GM23248 (cell line): ENCODE measurements at regions not wholly inside any gene's neighbourhood (a gene's known extent, or its start where the extent isn't known, plus 50 kb on each side); places are given as distances from the start of the nearest gene placed in this dataset.

Source experiments
- DNase-seq: peaks from one replicate; pipeline ENCODE4 v3.0.0-alpha.2; 2015
- H2AFZ ChIP-seq: fragments of 200-600 bp; sonication (generic); 2 replicates; pipeline ENCODE4 v1.6.1; 2016; ENCODE audit warnings: antibody characterized with exemption
- H3F3A ChIP-seq: fragments of 200-600 bp; sonication (generic); 2 replicates; pipeline ENCODE4 v1.6.1; 2016; ENCODE audit warnings: mild to moderate bottlenecking, antibody characterized with exemption, mixed run types; ENCODE audit not compliant: insufficient read depth
- H3K27ac ChIP-seq: fragments of 200-600 bp; sonication (generic); 2 replicates; pipeline ENCODE4 v1.5.1; 2016; ENCODE audit warnings: mild to moderate bottlenecking
- H3K27me3 ChIP-seq: fragments of 200-600 bp; sonication (generic); replicated peaks from 2 replicates; pipeline ENCODE4 v1.6.1; 2016; ENCODE audit warnings: mild to moderate bottlenecking; ENCODE audit not compliant: insufficient read depth
- H3K36me3 ChIP-seq: fragments of 200-600 bp; sonication (generic); 2 replicates; pipeline ENCODE4 v1.6.1; 2016; ENCODE audit warnings: low read depth, mild to moderate bottlenecking
- H3K4me1 ChIP-seq: fragments of 200-600 bp; sonication (generic); 2 replicates; pipeline ENCODE4 v1.6.1; 2016; ENCODE audit warnings: mild to moderate bottlenecking; ENCODE audit not compliant: insufficient read depth
- H3K4me2 ChIP-seq: fragments of 200-600 bp; sonication (generic); one replicate; pipeline ENCODE4 v1.6.1; 2016; ENCODE audit warnings: mild to moderate bottlenecking; ENCODE audit not compliant: unreplicated experiment
- H3K4me3 ChIP-seq: fragments of 200-600 bp; sonication (generic); 2 replicates; pipeline ENCODE4 v1.5.1; 2016; ENCODE audit warnings: mild to moderate bottlenecking
- H3K79me2 ChIP-seq: fragments of 200-600 bp; sonication (generic); 2 replicates; pipeline ENCODE4 v1.6.1; 2016; ENCODE audit warnings: mild to moderate bottlenecking; ENCODE audit not compliant: insufficient read depth
- H3K9ac ChIP-seq: fragments of 200-600 bp; sonication (generic); 2 replicates; pipeline ENCODE4 v1.6.1; 2016; ENCODE audit warnings: mild to moderate bottlenecking
- H3K9me2 ChIP-seq: fragments of 200-600 bp; sonication (generic); 2 replicates; pipeline ENCODE4 v1.6.1; 2016; ENCODE audit warnings: mixed run types, mild to moderate bottlenecking, moderate library complexity; ENCODE audit not compliant: insufficient read depth
- H3K9me3 ChIP-seq: fragments of 200-600 bp; sonication (generic); one replicate; pipeline ENCODE4 v1.6.1; 2017; ENCODE audit warnings: low read depth
- H4K20me1 ChIP-seq: fragments of 200-600 bp; sonication (generic); 2 replicates; pipeline ENCODE4 v1.6.0; 2016; ENCODE audit not compliant: insufficient read depth
- EZH2 ChIP-seq: fragments of 200-600 bp; sonication (generic); IDR thresholded peaks from 2 replicates; pipeline ENCODE4 v1.6.1; 2018; ENCODE audit warnings: antibody characterized with exemption, mild to moderate bottlenecking; ENCODE audit not compliant: insufficient read depth, poor library complexity, severe bottlenecking
- EZH2phosphoT487 ChIP-seq: fragments of 200-600 bp; sonication (generic); IDR thresholded peaks from 2 replicates; pipeline ENCODE4 v1.6.1; 2018; ENCODE audit warnings: antibody characterized with exemption, moderate library complexity, mild to moderate bottlenecking, low read depth; ENCODE audit not compliant: insufficient read depth
- WGBS, 2 experiments: methylation state at CpG; one replicate each; pipeline ENCODE4 v1.1.6; 2015 to 2017; ENCODE audit warnings: low lambda C conversion rate in 2 of 2, low coverage in 1 of 2; ENCODE audit errors: missing lambda C conversion rate in 2 of 2; 5-methylcytosine and 5-hydroxymethylcytosine counted together
- in situ Hi-C: fragments of 300-500 bp; cut with MboI; formaldehyde crosslinking; loops from 2 replicates; pipeline ENCODE4 v1.15.0; 2020

DNA sequence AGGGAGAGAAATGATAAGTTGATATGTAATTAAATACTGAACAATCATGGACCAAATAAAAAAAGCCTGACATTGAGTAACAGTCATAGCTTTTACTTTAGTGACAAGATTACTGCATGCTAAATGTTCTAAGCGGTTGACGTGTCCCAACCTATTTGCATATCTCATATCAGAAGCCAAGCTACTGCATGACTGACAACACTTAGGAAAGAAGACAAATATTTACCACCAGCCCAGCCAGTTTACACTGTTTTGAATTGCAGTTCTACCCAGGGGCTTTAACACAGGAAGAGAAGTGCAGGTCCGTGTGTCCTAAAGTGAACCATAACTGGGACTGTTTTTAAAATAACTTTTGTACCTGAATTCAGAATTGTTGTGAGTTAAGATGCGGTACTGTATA lies 219.9 kb downstream of the PRDM9 start:
- H3K27me3 ChIP-seq = no peaks in the 10 kb centered on the region
- H3K4me3 ChIP-seq = no peak overlapping the region
- no peak overlapping the region for H3K4me2 ChIP-seq
- 41 to 51% methylated on average over 4 of the region's 4 CpGs for WGBS, 2 experiments
- H3K9ac ChIP-seq = no peak overlapping the region
- H3K79me2 ChIP-seq = no peaks in the 10 kb centered on the region
- H3F3A ChIP-seq = no peaks in the 10 kb centered on the region
- H3K36me3 ChIP-seq = no peaks in the 10 kb centered on the region
- H3K9me3 ChIP-seq = no peaks in the 10 kb centered on the region
- H3K27ac ChIP-seq = no peak overlapping the region
- no peaks in the 10 kb centered on the region for H4K20me1 ChIP-seq
- no peaks in the 10 kb centered on the region for H3K4me1 ChIP-seq
- in situ Hi-C loops = no loop called here
- H3K9me2 ChIP-seq = no peaks in the 10 kb centered on the region
- no peak overlapping the region for H2AFZ ChIP-seq
- no peak for TF ChIP-seq EZH2phosphoT487
- no peak for TF ChIP-seq EZH2
- DNase-seq = no peak

DNA sequence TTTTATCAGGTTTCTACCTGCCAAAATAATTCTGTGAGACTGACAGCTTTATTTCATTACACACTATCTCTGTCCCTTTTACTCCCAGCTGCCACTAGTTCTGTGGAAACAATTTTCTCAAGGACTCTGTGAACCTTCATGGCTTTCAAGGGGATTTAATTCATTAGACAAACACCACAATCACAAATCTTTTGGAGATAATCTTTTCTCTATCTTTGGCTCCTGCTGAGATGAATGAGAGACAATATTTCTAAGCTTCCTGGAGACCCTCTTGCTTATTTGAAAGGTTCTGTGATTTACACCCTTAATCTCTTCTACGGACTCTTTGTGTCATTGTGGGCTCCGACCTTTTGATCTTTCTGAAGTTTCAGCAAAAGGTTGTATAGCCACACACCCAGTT lies 222.6 kb downstream of the PRDM9 start:
- in situ Hi-C loops = no loop called here
- H3K36me3 ChIP-seq = no peaks in the 10 kb centered on the region
- TF ChIP-seq EZH2 = no peak
- no peak for TF ChIP-seq EZH2phosphoT487

DNA sequence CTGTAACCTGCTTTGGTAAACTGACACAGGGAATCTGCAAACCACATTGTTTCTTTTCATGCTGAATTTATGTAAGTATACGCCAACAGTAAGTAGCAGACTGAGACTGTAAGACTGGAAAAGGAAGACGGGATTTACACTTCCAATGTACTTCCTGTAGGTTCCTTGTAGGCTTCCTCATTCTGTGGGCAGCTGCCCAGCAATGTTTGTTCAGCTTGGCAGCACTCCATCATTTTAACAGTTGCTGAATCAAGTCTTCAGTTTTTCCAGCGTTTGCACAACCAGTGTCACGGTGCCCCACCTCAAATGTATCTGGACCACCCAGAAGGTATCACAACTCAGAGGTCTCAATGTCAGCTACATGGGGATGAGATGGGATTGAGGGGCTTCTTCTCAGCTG lies 232.6 kb downstream of the PRDM9 start:
- Histone ChIP-seq H3K4me3 (no peak overlapping the region), H3F3A (no peaks in the 10 kb centered on the region), H2AFZ (no peak overlapping the region), H4K20me1 (no peaks in the 10 kb centered on the region), H3K9me2 (no peaks in the 10 kb centered on the region), H3K36me3 (no peaks in the 10 kb centered on the region), H3K9me3 (no peaks in the 10 kb centered on the region), H3K4me2 (no peak overlapping the region), H3K27me3 (no peaks in the 10 kb centered on the region), H3K4me1 (no peaks in the 10 kb centered on the region), H3K9ac (no peak overlapping the region), H3K27ac (no peak overlapping the region), H3K79me2 (no peaks in the 10 kb centered on the region)
- 20 to 21% methylated on average over 4 of the region's 4 CpGs for WGBS, 2 experiments
- TF ChIP-seq EZH2 = no peak
- TF ChIP-seq EZH2phosphoT487 = no peak
- in situ Hi-C loops = no loop called here
- no peak for DNase-seq

More for the DNA sequence above, 222.6 kb downstream of the PRDM9 start:
- Histone ChIP-seq H3K4me3 (no peak overlapping the region), H2AFZ (no peak overlapping the region), H3F3A (no peaks in the 10 kb centered on the region), H3K9me3 (no peaks in the 10 kb centered on the region), H3K27me3 (no peaks in the 10 kb centered on the region), H3K9me2 (no peaks in the 10 kb centered on the region), H3K27ac (no peak overlapping the region), H3K4me1 (no peaks in the 10 kb centered on the region), H3K79me2 (no peaks in the 10 kb centered on the region), H3K9ac (no peak overlapping the region), H4K20me1 (no peaks in the 10 kb centered on the region), H3K4me2 (no peak overlapping the region)
- 5 to 14% methylated on average over 2 of the region's 2 CpGs for WGBS, 2 experiments
- no peak for DNase-seq

DNA sequence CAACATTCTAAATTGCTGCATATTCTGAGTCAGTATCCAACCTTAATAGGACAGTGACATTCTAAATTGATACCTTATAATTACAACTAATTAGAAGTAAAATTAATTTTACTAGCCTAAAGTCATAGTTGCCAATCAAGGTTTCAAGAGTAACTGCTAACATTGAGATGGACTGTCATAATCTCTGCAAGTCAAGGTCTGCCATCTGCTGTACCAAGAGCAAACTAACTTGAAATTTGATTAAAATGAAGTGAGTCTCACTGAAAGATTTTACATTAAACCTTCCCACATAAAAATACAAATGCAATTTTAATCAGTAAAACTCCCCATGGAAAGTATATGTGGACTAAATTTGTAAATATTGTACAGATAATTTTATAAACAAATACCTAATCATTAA lies 235.3 kb downstream of the PRDM9 start:
- no peak overlapping the region for H2AFZ ChIP-seq
- H3K4me3 ChIP-seq = no peak overlapping the region
- DNase-seq = no peak
- no peak overlapping the region for H3K27ac ChIP-seq
- no peaks in the 10 kb centered on the region for H3K9me2 ChIP-seq
- TF ChIP-seq EZH2 (no peak), EZH2phosphoT487 (no peak)
- in situ Hi-C loops = no loop called here
- no peaks in the 10 kb centered on the region for H3K79me2 ChIP-seq
- H3K27me3 ChIP-seq = no peaks in the 10 kb centered on the region
- no peaks in the 10 kb centered on the region for H4K20me1 ChIP-seq
- no peaks in the 10 kb centered on the region for H3K9me3 ChIP-seq
- no peaks in the 10 kb centered on the region for H3K4me1 ChIP-seq
- no peak overlapping the region for H3K4me2 ChIP-seq
- H3K36me3 ChIP-seq = no peaks in the 10 kb centered on the region
- no peak overlapping the region for H3K9ac ChIP-seq
- H3F3A ChIP-seq = no peaks in the 10 kb centered on the region

DNA sequence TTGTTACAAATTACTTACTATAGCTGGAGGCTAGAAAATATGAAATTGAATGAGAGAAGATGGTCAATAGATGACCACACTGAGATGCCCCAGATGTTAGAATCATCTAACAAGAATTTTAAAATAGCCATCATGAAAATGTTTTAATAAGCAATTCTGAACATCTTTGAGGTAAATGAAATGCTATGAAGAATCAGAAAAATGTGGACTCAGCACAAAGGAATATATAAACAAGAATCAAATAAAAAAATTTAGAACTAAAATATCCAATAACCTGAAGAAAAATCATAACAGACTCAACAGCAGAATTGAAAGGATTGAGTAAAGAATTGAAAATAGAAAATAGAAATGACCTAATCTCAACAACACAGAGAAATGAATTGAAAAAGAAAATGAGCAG lies 248.5 kb downstream of the PRDM9 start:
- H3F3A ChIP-seq = no peaks in the 10 kb centered on the region
- no peak overlapping the region for H3K9ac ChIP-seq
- H3K9me3 ChIP-seq = no peaks in the 10 kb centered on the region
- H3K4me2 ChIP-seq = no peak overlapping the region
- TF ChIP-seq EZH2 (no peak), EZH2phosphoT487 (no peak)
- H3K4me1 ChIP-seq = no peaks in the 10 kb centered on the region
- no peaks in the 10 kb centered on the region for H3K9me2 ChIP-seq
- no peaks in the 10 kb centered on the region for H3K79me2 ChIP-seq
- no peaks in the 10 kb centered on the region for H3K27me3 ChIP-seq
- DNase-seq = no peak
- H3K4me3 ChIP-seq = no peak overlapping the region
- H3K36me3 ChIP-seq = no peaks in the 10 kb centered on the region
- H4K20me1 ChIP-seq = no peaks in the 10 kb centered on the region
- no peak overlapping the region for H2AFZ ChIP-seq
- H3K27ac ChIP-seq = no peak overlapping the region
- in situ Hi-C loops = no loop called here
